Right lobe of liver (tissue), 6 donors: ENCODE measurements at regions not wholly inside any gene's neighbourhood (a gene's known extent, or its start where the extent isn't known, plus 50 kb on each side); places are given as distances from the start of the nearest gene placed in this dataset.

Source experiments
- ATAC-seq, 4 donors: fragments of 200-7000 bp; cut with Tn5 transposase; one replicate each; pipeline ENCODE4 v1.9.1; 2020; ENCODE audit warnings: mild to moderate bottlenecking in 4 of 4, moderate library complexity in 4 of 4
- DNase-seq, 3 donors: peaks; one replicate each; pipeline ENCODE4 v3.0.0-alpha.2; 2020
- H3K27ac ChIP-seq, 3 donors: fragments of 200-600 bp; one replicate each; pipeline ENCODE4 v1.8.0; 2022
- H3K27me3 ChIP-seq, 2 donors: fragments of 200-600 bp; one replicate each; pipeline ENCODE4 v1.8.0; 2022
- H3K36me3 ChIP-seq, 4 donors: fragments of 200-600 bp; sonication (generic) in 1 of 4; one replicate each; pipeline versions ENCODE4 v1.5.1 to v1.8.0; 2017 to 2022; ENCODE audit warnings: control low read depth in 1 of 4
- H3K4me1 ChIP-seq, 4 donors: fragments of 200-600 bp; sonication (generic) in 1 of 4; one replicate each; pipeline versions ENCODE4 v1.5.1 to v1.8.0; 2017 to 2022; ENCODE audit warnings: control low read depth in 1 of 4
- H3K4me3 ChIP-seq, 3 donors: fragments of 200-600 bp; one replicate each; pipeline ENCODE4 v1.8.0; 2022
- H3K9me3 ChIP-seq, 4 donors: fragments of 200-600 bp; sonication (generic) in 1 of 4; one replicate each; pipeline versions ENCODE4 v1.5.1 to v1.8.0; 2017 to 2022; ENCODE audit warnings: control low read depth in 1 of 4
- POLR2A ChIP-seq: fragments of 450-650 bp; IDR thresholded peaks from one replicate; pipeline ENCODE4 v1.6.1; 2017; ENCODE audit warnings: antibody characterized with exemption, mild to moderate bottlenecking
- WGBS: methylation state at CpG from one replicate; pipeline ENCODE4 v1.1.6; 2018; ENCODE audit warnings: low coverage, low lambda C conversion rate; ENCODE audit not compliant: insufficient coverage; ENCODE audit errors: missing lambda C conversion rate; 5-methylcytosine and 5-hydroxymethylcytosine counted together
- intact Hi-C, 2 donors: fragments of 100-400 bp; cut with DNase I; formaldehyde crosslinking; loops; one replicate each; pipeline versions ENCODE4 v1.11.2 to v1.14.1; 2022
- TF ChIP-seq, protein P1 (sequence below), 4 donors: fragments of 200-600 bp in 3 of 4; fragments of 450-650 bp in 1 of 4; IDR thresholded peaks; one replicate each; pipeline versions ENCODE4 v1.5.1 to v1.8.0; 2016 to 2022; ENCODE audit warnings: antibody characterized with exemption in 4 of 4, mild to moderate bottlenecking in 2 of 4
- donor health status: DM: no; HTN: yes; CAD: no.
- donor health status: DM: no; HTN: no; CAD: no.
- donor health status: DM: no; HTN: no; CAD: no.
- donor health status: DM: no; HTN: yes; CAD: no.
- donor health status: DM: no; HTN: yes; CAD: no.

DNA sequence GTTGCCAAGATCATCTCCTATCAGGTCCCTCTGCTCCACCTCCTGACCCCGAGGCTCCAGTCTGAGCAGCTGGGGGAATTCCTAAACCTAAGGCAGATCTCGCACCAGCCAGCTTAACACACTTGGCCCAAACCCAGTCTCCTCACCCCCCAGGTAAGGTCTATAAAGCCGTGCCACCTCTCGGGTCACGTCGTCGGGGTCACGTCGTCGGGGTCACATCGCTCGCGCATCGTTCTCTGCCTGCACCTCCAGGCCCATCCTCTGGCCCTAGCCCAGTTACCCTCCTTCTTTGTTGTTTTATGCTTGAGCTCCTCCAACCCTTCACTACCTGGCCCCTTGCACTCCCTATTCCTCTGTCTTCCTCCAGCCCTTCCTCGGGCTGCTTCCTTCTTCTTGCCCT is 77.2 kb downstream of the CTSL start:
- no peak overlapping the region for H3K27ac ChIP-seq
- H3K36me3 ChIP-seq = no peaks in the 10 kb centered on the region
- peaks cover 0 to 6% (median 3%) of the 10 kb centered on the region in 4 donors for H3K4me1 ChIP-seq
- WGBS = 0% methylated on average over 1 of the region's 15 CpGs
- peak in 2 of 4 donors; percentile 21 to 26 for ATAC-seq
- no peak overlapping the region for H3K4me3 ChIP-seq
- intact Hi-C loops = loop anchor here in 1 of 2 donors (10.0 kb wide), 1 partner anchor 68 kb away; no protein-coding TSS in a partner anchor
- DNase-seq = no peak
- no peak for TF ChIP-seq POLR2A
- TF ChIP-seq, protein P1, sequence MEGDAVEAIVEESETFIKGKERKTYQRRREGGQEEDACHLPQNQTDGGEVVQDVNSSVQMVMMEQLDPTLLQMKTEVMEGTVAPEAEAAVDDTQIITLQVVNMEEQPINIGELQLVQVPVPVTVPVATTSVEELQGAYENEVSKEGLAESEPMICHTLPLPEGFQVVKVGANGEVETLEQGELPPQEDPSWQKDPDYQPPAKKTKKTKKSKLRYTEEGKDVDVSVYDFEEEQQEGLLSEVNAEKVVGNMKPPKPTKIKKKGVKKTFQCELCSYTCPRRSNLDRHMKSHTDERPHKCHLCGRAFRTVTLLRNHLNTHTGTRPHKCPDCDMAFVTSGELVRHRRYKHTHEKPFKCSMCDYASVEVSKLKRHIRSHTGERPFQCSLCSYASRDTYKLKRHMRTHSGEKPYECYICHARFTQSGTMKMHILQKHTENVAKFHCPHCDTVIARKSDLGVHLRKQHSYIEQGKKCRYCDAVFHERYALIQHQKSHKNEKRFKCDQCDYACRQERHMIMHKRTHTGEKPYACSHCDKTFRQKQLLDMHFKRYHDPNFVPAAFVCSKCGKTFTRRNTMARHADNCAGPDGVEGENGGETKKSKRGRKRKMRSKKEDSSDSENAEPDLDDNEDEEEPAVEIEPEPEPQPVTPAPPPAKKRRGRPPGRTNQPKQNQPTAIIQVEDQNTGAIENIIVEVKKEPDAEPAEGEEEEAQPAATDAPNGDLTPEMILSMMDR (IDR thresholded peaks at IDR 0.05) = no peak
- H3K27me3 ChIP-seq = no peaks in the 10 kb centered on the region
- H3K9me3 ChIP-seq = no peaks in the 10 kb centered on the region

DNA sequence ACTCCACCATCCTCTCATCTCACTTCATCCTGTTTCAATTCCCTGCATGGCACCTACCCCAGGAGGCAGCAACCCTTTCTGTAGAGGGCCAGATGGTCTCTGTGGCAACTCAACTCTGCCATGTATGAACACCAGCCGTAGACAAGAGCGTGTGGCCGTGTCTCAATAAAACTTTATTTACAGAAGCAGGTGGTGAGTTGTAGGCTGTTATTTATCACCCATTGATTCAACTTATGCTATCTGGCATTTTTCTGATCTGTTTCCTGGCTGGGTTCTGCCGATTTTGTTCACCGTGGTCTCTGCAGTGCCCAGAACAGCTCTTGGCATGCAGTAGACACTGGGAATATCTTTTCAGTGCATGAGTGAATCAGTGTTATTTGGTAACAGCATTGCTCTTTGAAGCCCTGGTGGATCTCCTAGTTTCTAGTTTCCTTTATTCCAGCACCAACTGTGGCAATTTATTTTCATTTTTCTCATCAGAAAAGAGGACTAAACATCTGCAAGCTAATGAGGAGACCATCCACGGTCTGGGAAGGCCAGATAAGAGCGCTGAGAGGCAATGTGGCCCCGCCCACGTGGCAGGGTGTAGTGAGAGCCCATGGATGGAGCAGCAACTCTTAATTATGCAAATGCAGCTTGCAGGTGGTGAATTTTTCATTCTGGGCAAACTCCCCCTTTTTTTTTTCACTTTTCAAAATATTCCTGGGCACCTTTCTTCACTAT is 77.9 kb downstream of the CTSL start:
- no peak for ATAC-seq
- DNase-seq = no peak
- WGBS = 50% methylated on average over 4 of the region's 9 CpGs
- Histone ChIP-seq H3K27me3 (no peaks in the 10 kb centered on the region), H3K36me3 (no peaks in the 10 kb centered on the region), H3K9me3 (no peaks in the 10 kb centered on the region), H3K27ac (no peak overlapping the region), H3K4me1 (peaks cover 0 to 6% (median 3%) of the 10 kb centered on the region in 4 donors), H3K4me3 (no peak overlapping the region)
- intact Hi-C loops = loop anchor here in 1 of 2 donors (10.0 kb wide), 1 partner anchor 69 kb away; no protein-coding TSS in a partner anchor
- no peak for TF ChIP-seq POLR2A
- TF ChIP-seq, protein P1 (IDR thresholded peaks at IDR 0.05) = no peak

DNA sequence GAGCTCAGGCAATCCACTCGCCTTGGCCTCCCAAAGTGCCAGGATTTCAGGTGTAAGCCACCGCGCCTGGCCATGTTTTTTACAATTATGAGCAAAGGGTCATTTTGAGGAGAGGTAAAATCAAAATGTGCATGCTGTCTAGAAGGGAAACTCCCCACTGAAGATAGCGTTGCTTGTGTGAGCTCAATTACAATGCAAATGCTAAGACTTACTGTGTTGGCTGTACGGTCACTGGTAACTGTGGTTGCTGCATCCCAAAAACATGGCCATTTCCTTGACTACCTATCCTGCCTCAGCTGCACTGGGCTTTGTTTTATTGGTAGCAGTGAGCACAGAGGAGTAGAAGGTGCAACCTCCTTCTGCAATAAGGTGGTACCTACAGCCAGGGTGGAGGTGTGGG is 77.4 kb upstream of the SPATA31E1 start:
- Histone ChIP-seq H3K4me1 (peaks cover 0 to 6% (median 3%) of the 10 kb centered on the region in 4 donors), H3K36me3 (no peaks in the 10 kb centered on the region), H3K27me3 (no peaks in the 10 kb centered on the region), H3K27ac (no peak overlapping the region), H3K9me3 (no peaks in the 10 kb centered on the region), H3K4me3 (no peak overlapping the region)
- DNase-seq (no peak), ATAC-seq (no peak)
- WGBS = 88% methylated on average over 3 of the region's 5 CpGs
- intact Hi-C loops = loop anchor here in 1 of 2 donors (10.0 kb wide), 1 partner anchor 70 kb away; no protein-coding TSS in a partner anchor
- TF ChIP-seq, protein P1 (IDR thresholded peaks at IDR 0.05) = no peak
- no peak for TF ChIP-seq POLR2A

DNA sequence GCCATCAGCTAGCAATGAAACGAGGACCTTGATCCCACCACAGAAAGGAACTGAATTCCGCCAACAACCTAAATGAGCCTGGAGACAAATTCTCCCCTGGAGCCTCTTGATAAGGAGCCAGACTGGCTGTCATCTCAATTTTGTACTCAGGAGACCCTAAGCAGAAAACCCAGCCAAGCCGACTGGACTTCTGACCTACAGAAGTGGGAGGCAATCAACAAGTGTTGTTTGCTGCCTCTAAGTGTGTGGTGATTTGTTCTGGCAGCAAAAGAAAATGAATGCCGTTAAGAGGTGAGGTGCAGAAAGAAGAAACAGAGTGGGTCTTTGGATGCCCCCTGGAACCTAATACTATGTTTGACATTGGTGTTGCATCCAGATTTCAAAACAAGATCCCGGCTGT is 72.7 kb upstream of the SPATA31E1 start:
- H3K4me3 ChIP-seq = no peak overlapping the region
- H3K27ac ChIP-seq = no peak overlapping the region
- no peaks in the 10 kb centered on the region for H3K9me3 ChIP-seq
- no peaks in the 10 kb centered on the region for H3K27me3 ChIP-seq
- DNase-seq = no peak
- TF ChIP-seq POLR2A = no peak
- TF ChIP-seq, protein P1 (IDR thresholded peaks at IDR 0.05) = no peak
- H3K4me1 ChIP-seq = peaks cover 0 to 10% (median 5%) of the 10 kb centered on the region in 4 donors
- peak in 1 of 4 donors; percentile 13 for ATAC-seq
- 51% methylated on average over 5 of the region's 5 CpGs for WGBS
- no peaks in the 10 kb centered on the region for H3K36me3 ChIP-seq
- intact Hi-C loops = loop anchor here (5.0 to 10.0 kb wide), 2 partner anchors 128 to 135 kb away; no protein-coding TSS in a partner anchor
